ENCODE measurements at regions not wholly inside any gene's neighbourhood (a gene's known extent, or its start where the extent isn't known, plus 50 kb on each side); places are given as distances from the start of the nearest gene placed in this dataset.

DNA sequence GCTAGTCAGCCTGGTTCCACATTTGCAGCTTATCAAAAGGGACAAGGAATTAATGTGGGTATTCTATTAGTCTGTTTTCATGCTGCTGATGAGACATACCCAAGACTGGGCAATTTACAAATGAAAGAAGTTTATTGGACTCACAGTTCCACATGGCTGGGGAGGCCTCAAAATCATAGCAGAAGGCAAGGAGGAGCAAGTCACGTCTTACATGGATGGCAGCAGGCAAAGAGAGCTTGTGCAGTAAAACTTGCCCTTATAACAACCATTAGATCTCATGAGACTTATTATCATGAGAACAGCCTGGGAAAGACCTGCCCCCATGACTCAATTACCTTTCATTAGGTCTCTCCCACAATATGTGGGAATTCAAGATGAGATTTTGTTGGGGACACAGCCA is 689.1 kb upstream of the MARCKS start:
- no peaks in the 10 kb centered on the region for H3K4me1 ChIP-seq (ENCODE audit: insufficient read depth, low read length, severe bottlenecking)
- H4K20me1 ChIP-seq (ENCODE audit: insufficient read depth, low read length), result no peaks in the 10 kb centered on the region

DNA sequence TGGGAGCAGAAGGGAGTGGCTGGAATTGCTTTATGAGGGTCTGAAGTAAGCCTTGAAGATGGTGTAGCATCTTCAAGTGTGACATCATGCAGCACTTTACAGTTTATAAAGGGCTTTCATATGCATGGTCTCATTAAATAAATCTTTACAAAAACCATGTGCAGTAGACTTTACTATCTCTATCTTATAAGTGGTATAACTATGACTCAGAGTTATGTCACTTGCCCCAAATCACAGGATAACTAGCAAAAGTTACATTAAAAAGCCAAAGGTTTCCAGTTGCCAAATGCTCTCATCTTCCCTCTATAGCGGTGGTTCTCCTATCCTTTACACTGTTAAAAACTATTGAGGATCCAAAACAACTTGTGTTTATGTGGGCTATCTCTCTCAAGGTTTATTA is 687.7 kb upstream of the MARCKS start:
- no peak overlapping the region for H3K9ac ChIP-seq (ENCODE audit: low read length)
- no peaks in the 10 kb centered on the region for H3K79me2 ChIP-seq (ENCODE audit: insufficient read depth, low read length)
- H3K4me1 ChIP-seq (ENCODE audit: insufficient read depth, low read length, severe bottlenecking), result no peaks in the 10 kb centered on the region
- no peaks in the 10 kb centered on the region for H3F3A ChIP-seq (ENCODE audit: insufficient read depth, low read length)
- no peak overlapping the region for H3K27ac ChIP-seq (ENCODE audit: low read depth, low read length, poor library complexity, severe bottlenecking)
- no peak overlapping the region for H2AFZ ChIP-seq (ENCODE audit: low read length)
- no peaks in the 10 kb centered on the region for H4K20me1 ChIP-seq (ENCODE audit: insufficient read depth, low read length)
- no peak overlapping the region for H3K4me2 ChIP-seq (ENCODE audit: low read length)
- H3K27me3 ChIP-seq (ENCODE audit: insufficient read depth, low read length), result no peaks in the 10 kb centered on the region
- no peak overlapping the region for H3K4me3 ChIP-seq (ENCODE audit: low read depth, low read length, poor library complexity, severe bottlenecking)
- TF ChIP-seq, protein P1, sequence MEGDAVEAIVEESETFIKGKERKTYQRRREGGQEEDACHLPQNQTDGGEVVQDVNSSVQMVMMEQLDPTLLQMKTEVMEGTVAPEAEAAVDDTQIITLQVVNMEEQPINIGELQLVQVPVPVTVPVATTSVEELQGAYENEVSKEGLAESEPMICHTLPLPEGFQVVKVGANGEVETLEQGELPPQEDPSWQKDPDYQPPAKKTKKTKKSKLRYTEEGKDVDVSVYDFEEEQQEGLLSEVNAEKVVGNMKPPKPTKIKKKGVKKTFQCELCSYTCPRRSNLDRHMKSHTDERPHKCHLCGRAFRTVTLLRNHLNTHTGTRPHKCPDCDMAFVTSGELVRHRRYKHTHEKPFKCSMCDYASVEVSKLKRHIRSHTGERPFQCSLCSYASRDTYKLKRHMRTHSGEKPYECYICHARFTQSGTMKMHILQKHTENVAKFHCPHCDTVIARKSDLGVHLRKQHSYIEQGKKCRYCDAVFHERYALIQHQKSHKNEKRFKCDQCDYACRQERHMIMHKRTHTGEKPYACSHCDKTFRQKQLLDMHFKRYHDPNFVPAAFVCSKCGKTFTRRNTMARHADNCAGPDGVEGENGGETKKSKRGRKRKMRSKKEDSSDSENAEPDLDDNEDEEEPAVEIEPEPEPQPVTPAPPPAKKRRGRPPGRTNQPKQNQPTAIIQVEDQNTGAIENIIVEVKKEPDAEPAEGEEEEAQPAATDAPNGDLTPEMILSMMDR (IDR thresholded peaks at IDR 0.05; ENCODE audit: low read length), result no peak
- no peak for TF ChIP-seq EZH2 (IDR thresholded peaks at IDR 0.05; ENCODE audit: borderline replicate concordance, low read length)
- no peaks in the 10 kb centered on the region for H3K9me3 ChIP-seq (ENCODE audit: low read length)
- no peaks in the 10 kb centered on the region for H3K36me3 ChIP-seq (ENCODE audit: insufficient read depth, low read length)
- no peaks in the 10 kb centered on the region for H3K9me2 ChIP-seq (ENCODE audit: low read depth, low read length)

More for the DNA sequence above, 689.1 kb upstream of the MARCKS start:
- Histone ChIP-seq H3K79me2 (ENCODE audit: insufficient read depth, low read length) (no peaks in the 10 kb centered on the region), H3K36me3 (ENCODE audit: insufficient read depth, low read length) (no peaks in the 10 kb centered on the region), H3K9me3 (ENCODE audit: low read length) (no peaks in the 10 kb centered on the region), H3K4me3 (ENCODE audit: low read depth, low read length, poor library complexity, severe bottlenecking) (no peak overlapping the region), H3K9me2 (ENCODE audit: low read depth, low read length) (no peaks in the 10 kb centered on the region), H3F3A (ENCODE audit: insufficient read depth, low read length) (no peaks in the 10 kb centered on the region), H3K4me2 (ENCODE audit: low read length) (no peak overlapping the region), H3K27ac (ENCODE audit: low read depth, low read length, poor library complexity, severe bottlenecking) (no peak overlapping the region), H3K9ac (ENCODE audit: low read length) (no peak overlapping the region), H3K27me3 (ENCODE audit: insufficient read depth, low read length) (no peaks in the 10 kb centered on the region), H2AFZ (ENCODE audit: low read length) (no peak overlapping the region)
- TF ChIP-seq, protein P1 (IDR thresholded peaks at IDR 0.05; ENCODE audit: low read length), result no peak
- no peak for TF ChIP-seq EZH2 (IDR thresholded peaks at IDR 0.05; ENCODE audit: borderline replicate concordance, low read length)

DNA sequence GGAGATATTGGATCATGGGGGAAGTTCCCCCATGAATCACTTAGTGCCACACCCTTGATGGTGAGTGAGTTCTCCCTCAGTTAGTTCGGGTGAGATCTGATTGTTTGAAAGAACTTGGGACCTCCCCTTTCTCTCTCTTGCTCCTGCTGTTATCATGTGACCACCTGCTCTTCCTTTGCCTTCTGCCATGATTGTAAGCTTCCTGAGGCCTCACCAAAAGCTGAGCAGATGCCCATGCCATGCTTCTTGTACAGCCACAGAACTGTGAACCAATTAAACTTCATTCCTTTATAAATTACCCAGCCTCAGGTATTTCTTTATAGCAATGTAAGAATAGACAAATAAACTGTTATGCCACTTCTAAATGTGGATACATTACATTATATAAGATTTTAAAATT is 686.7 kb upstream of the MARCKS start:
- no peaks in the 10 kb centered on the region for H3K79me2 ChIP-seq (ENCODE audit: insufficient read depth, low read length)
- H3K9ac ChIP-seq (ENCODE audit: low read length), result no peak overlapping the region
- no peak overlapping the region for H3K4me3 ChIP-seq (ENCODE audit: low read depth, low read length, poor library complexity, severe bottlenecking)
- H3K27me3 ChIP-seq (ENCODE audit: insufficient read depth, low read length), result no peaks in the 10 kb centered on the region
- no peaks in the 10 kb centered on the region for H3K9me3 ChIP-seq (ENCODE audit: low read length)
- no peak overlapping the region for H2AFZ ChIP-seq (ENCODE audit: low read length)
- TF ChIP-seq EZH2 (IDR thresholded peaks at IDR 0.05; ENCODE audit: borderline replicate concordance, low read length), result no peak
- TF ChIP-seq, protein P1 (IDR thresholded peaks at IDR 0.05; ENCODE audit: low read length), result no peak
- H3K4me2 ChIP-seq (ENCODE audit: low read length), result no peak overlapping the region
- H4K20me1 ChIP-seq (ENCODE audit: insufficient read depth, low read length), result no peaks in the 10 kb centered on the region
- H3K27ac ChIP-seq (ENCODE audit: low read depth, low read length, poor library complexity, severe bottlenecking), result no peak overlapping the region
- no peaks in the 10 kb centered on the region for H3K36me3 ChIP-seq (ENCODE audit: insufficient read depth, low read length)
- H3K9me2 ChIP-seq (ENCODE audit: low read depth, low read length), result no peaks in the 10 kb centered on the region
- no peaks in the 10 kb centered on the region for H3K4me1 ChIP-seq (ENCODE audit: insufficient read depth, low read length, severe bottlenecking)
- H3F3A ChIP-seq (ENCODE audit: insufficient read depth, low read length), result no peaks in the 10 kb centered on the region
